ENCODE measurements at regions not wholly inside any gene's neighbourhood (a gene's known extent, or its start where the extent isn't known, plus 50 kb on each side); places are given as distances from the start of the nearest gene placed in this dataset.
A peak's percentile ranks its signal among the peaks of the same experiment; 100 is the strongest.

DNA sequence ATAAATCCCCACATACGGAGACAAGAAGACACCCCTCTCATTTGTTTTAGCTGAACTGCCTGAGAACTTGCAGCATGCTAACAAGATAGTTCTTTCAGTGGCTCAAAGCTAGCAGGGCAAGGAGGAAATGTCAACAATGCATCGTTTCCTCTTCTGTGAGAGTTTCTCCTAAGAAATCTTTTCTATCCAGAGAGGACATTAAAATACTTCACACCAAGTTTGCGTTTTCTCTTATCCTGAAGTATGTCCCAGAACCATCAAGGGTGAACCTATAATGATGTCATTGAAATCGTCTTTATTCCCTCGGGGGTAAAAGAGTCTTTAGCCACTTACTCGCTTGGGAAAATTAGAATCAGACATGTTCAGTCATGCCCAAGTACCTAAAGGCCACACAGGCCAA is 541.7 kb upstream of the MDFIC2 start:
- no TSS peak for BruUV-seq (replicated peaks)
- CTCF ChIA-PET: interaction anchor here (0.6 kb wide), 1 partner anchor 622 kb away, joined by 4 read pairs; no protein-coding TSS in a partner anchor
- peaks cover 15% of the 10 kb centered on the region for H3K4me1 ChIP-seq (ENCODE audit: insufficient read depth, low read length, poor library complexity, severe bottlenecking)

DNA sequence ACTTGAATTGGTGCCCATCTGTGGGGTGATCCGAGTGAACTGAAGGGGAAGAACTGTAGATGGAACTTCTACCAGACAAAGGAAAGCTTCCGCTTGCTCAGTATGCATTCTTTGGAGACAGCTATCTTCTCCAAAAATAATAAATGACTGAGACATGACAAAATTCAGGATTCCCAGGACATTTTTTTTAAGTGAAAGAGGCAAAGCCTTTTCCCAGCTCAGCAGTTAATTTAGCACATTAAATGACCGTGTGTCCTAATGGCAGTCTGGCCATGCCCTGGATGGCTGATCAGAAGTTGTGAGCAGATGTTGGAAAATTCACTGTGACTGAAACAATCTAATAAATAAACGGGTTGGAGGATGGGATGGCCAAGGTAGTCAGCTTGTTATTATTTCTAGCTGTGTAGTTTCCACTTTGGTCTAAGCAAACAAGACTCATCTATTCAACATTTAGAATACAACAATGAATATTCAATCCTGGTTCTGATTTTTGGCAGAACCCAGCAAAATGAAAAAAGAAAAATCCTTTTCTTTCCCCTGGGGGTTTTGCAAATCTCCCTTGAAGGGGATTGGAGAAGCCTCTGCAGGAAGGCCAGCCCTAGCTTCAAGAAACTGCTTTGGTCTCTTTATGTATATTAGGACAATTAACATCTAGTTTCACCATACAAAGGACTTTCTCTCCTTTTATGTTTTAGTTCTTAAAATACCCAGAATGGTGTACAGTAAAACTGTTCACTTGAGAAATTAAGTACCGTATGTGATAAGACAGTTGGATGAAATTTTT is 540.9 kb upstream of the MDFIC2 start:
- no peak for DNase-seq (ENCODE audit: low spot score)
- H3K27me3 ChIP-seq (replicated peaks; ENCODE audit: insufficient read depth, low read depth, low read length, poor library complexity): no peaks in the 10 kb centered on the region
- intact Hi-C loops (cut with micrococcal nuclease; ENCODE audit: unreplicated experiment): no loop called here
- H3K27ac ChIP-seq (ENCODE audit: low read depth, low read length, poor library complexity, severe bottlenecking): no peak overlapping the region
- H3K4me3 ChIP-seq (ENCODE audit: low read depth, low read length, poor library complexity, severe bottlenecking): no peak overlapping the region
- ChIA-PET POLR2A (ENCODE audit: low non-redundant PET) (no interaction called here), CTCF (interaction anchor here (0.6 kb wide), 1 partner anchor 623 kb away, joined by 4 read pairs; no protein-coding TSS in a partner anchor)
- no TSS peak for BruUV-seq (replicated peaks)
- TF ChIP-seq, protein P1, sequence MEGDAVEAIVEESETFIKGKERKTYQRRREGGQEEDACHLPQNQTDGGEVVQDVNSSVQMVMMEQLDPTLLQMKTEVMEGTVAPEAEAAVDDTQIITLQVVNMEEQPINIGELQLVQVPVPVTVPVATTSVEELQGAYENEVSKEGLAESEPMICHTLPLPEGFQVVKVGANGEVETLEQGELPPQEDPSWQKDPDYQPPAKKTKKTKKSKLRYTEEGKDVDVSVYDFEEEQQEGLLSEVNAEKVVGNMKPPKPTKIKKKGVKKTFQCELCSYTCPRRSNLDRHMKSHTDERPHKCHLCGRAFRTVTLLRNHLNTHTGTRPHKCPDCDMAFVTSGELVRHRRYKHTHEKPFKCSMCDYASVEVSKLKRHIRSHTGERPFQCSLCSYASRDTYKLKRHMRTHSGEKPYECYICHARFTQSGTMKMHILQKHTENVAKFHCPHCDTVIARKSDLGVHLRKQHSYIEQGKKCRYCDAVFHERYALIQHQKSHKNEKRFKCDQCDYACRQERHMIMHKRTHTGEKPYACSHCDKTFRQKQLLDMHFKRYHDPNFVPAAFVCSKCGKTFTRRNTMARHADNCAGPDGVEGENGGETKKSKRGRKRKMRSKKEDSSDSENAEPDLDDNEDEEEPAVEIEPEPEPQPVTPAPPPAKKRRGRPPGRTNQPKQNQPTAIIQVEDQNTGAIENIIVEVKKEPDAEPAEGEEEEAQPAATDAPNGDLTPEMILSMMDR (conservative IDR thresholded peaks at IDR 0.05; ENCODE audit: low read depth, low read length): no peak
- TF ChIP-seq EZH2 (IDR thresholded peaks at IDR 0.05; ENCODE audit: borderline replicate concordance, low read depth, low read length, poor library complexity, severe bottlenecking): no peak
- H3K36me3 ChIP-seq (ENCODE audit: insufficient read depth, low read length, poor library complexity, severe bottlenecking): no peaks in the 10 kb centered on the region
- peaks cover 15% of the 10 kb centered on the region for H3K4me1 ChIP-seq (ENCODE audit: insufficient read depth, low read length, poor library complexity, severe bottlenecking)
- no peaks in the 10 kb centered on the region for H3K9me3 ChIP-seq (ENCODE audit: low read depth, low read length, poor library complexity, severe bottlenecking)

More for the DNA sequence above, 541.7 kb upstream of the MDFIC2 start:
- DNase-seq (ENCODE audit: low spot score): peak; percentile 11
- Histone ChIP-seq H3K9me3 (ENCODE audit: low read depth, low read length, poor library complexity, severe bottlenecking) (no peaks in the 10 kb centered on the region), H3K4me3 (ENCODE audit: low read depth, low read length, poor library complexity, severe bottlenecking) (no peak overlapping the region), H3K27me3 (replicated peaks; ENCODE audit: insufficient read depth, low read depth, low read length, poor library complexity) (no peaks in the 10 kb centered on the region), H3K27ac (ENCODE audit: low read depth, low read length, poor library complexity, severe bottlenecking) (no peak overlapping the region), H3K36me3 (ENCODE audit: insufficient read depth, low read length, poor library complexity, severe bottlenecking) (no peaks in the 10 kb centered on the region)
- POLR2A ChIA-PET (ENCODE audit: low non-redundant PET): no interaction called here
- TF ChIP-seq, protein P1 (conservative IDR thresholded peaks at IDR 0.05; ENCODE audit: low read depth, low read length): no peak
- TF ChIP-seq EZH2 (IDR thresholded peaks at IDR 0.05; ENCODE audit: borderline replicate concordance, low read depth, low read length, poor library complexity, severe bottlenecking): no peak
- intact Hi-C loops (cut with micrococcal nuclease; ENCODE audit: unreplicated experiment): no loop called here

DNA sequence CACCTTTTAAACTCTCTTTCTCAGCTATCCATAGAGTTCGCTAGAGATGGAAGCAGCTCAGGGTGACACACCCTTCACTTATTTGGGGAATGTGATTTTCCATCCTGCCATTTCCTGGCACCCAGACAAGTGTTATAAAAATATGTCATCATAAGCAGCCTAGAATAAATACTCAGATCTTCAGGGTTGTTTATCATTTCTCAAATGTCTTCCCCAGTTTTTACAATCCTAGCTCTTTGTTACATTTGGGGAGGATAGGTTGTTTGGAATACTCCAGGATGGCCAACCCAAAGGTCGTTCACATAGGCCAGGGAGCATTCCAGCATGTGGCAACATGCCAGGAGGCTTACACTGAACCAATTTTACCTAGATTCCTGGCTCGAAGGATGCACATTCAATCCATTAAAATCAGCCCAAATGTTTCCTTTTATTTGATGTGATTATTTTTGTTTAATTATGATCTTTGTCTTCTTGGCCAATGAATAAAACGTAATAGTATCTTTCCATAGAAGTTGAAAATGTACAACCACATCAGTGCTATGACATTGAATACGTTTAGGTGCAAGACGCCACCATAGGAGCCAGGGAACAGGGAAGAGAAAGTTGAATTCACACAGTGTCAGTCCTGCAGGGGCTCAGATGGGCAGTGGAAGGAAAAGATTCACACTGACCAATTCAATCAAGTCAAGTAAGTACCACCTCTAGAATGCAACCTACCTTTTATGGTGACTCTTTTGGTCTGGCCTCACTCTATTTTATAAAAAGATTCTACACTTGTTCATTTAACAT is 537.7 kb upstream of the MDFIC2 start:
- intact Hi-C loops (cut with micrococcal nuclease; ENCODE audit: unreplicated experiment): no loop called here
- Histone ChIP-seq H3K27ac (ENCODE audit: low read depth, low read length, poor library complexity, severe bottlenecking) (no peak overlapping the region), H3K27me3 (replicated peaks; ENCODE audit: insufficient read depth, low read depth, low read length, poor library complexity) (no peaks in the 10 kb centered on the region), H3K36me3 (ENCODE audit: insufficient read depth, low read length, poor library complexity, severe bottlenecking) (no peaks in the 10 kb centered on the region), H3K9me3 (ENCODE audit: low read depth, low read length, poor library complexity, severe bottlenecking) (no peaks in the 10 kb centered on the region), H3K4me3 (ENCODE audit: low read depth, low read length, poor library complexity, severe bottlenecking) (no peak overlapping the region), H3K4me1 (ENCODE audit: insufficient read depth, low read length, poor library complexity, severe bottlenecking) (peaks cover 15% of the 10 kb centered on the region)
- DNase-seq (ENCODE audit: low spot score): peak; percentile 37
- no TSS peak for BruUV-seq (replicated peaks)
- ChIA-PET POLR2A (ENCODE audit: low non-redundant PET) (no interaction called here), CTCF (no interaction called here)
- no peak for TF ChIP-seq EZH2 (IDR thresholded peaks at IDR 0.05; ENCODE audit: borderline replicate concordance, low read depth, low read length, poor library complexity, severe bottlenecking)
- TF ChIP-seq, protein P1 (conservative IDR thresholded peaks at IDR 0.05; ENCODE audit: low read depth, low read length): no peak
